GM18502 (cell line): ENCODE measurements at regions not wholly inside any gene's neighbourhood (a gene's known extent, or its start where the extent isn't known, plus 50 kb on each side); places are given as distances from the start of the nearest gene placed in this dataset.
A peak's percentile ranks its signal among the peaks of the same experiment; 100 is the strongest.

Experiments used
- ATAC-seq: cut with Tn5 transposase; IDR thresholded peaks from one replicate; pipeline ENCODE4 v1.9.1; 2021; ENCODE audit warnings: mild to moderate bottlenecking; ENCODE audit not compliant: unreplicated experiment, poor library complexity

GRCh38 chr2:59957504-59957903 lies 596.0 kb downstream of the BCL11A start:
- ATAC-seq, result no peak

- no peak for ATAC-seq
These were observed 596.5 kb downstream of the BCL11A start for GRCh38 chr2:59956981-59957380.

- ATAC-seq, result no peak
These were observed 605.4 kb downstream of the BCL11A start for GRCh38 chr2:59947917-59948541.

- ATAC-seq, result no peak
These were observed 606.2 kb downstream of the BCL11A start for GRCh38 chr2:59947209-59947608.

GRCh38 chr2:59939236-59939635 lies 614.2 kb downstream of the BCL11A start:
- no peak for ATAC-seq

- ATAC-seq, result no peak
These were observed 615.3 kb downstream of the BCL11A start for GRCh38 chr2:59938181-59938580.

GRCh38 chr2:59936048-59936447 lies 617.4 kb downstream of the BCL11A start:
- ATAC-seq, result no peak

- no peak for ATAC-seq
These were observed 618.4 kb downstream of the BCL11A start for GRCh38 chr2:59935005-59935404.

- no peak for ATAC-seq
These were observed 619.5 kb downstream of the BCL11A start for GRCh38 chr2:59933948-59934347.

GRCh38 chr2:59932341-59932740 lies 621.1 kb downstream of the BCL11A start:
- ATAC-seq, result no peak

- ATAC-seq, result no peak
These were observed 623.0 kb downstream of the BCL11A start for GRCh38 chr2:59930430-59930829.

- no peak for ATAC-seq
These were observed 626.7 kb downstream of the BCL11A start for GRCh38 chr2:59926731-59927130.

- no peak for ATAC-seq
These were observed 628.1 kb downstream of the BCL11A start for GRCh38 chr2:59925321-59925720.

- no peak for ATAC-seq
These were observed 629.1 kb downstream of the BCL11A start for GRCh38 chr2:59924346-59924745.

GRCh38 chr2:59922450-59922849 lies 631.0 kb downstream of the BCL11A start:
- ATAC-seq, result no peak

GRCh38 chr2:59921743-59922142 lies 631.7 kb downstream of the BCL11A start:
- ATAC-seq, result no peak

GRCh38 chr2:59920961-59921360 lies 632.5 kb downstream of the BCL11A start:
- ATAC-seq, result no peak

- ATAC-seq, result no peak
These were observed 633.1 kb downstream of the BCL11A start for GRCh38 chr2:59920307-59920706.

- no peak for ATAC-seq
These were observed 633.9 kb downstream of the BCL11A start for GRCh38 chr2:59919579-59919978.

GRCh38 chr2:59912042-59912441 lies 641.4 kb downstream of the BCL11A start:
- no peak for ATAC-seq

- ATAC-seq, result no peak
These were observed 643.3 kb downstream of the BCL11A start for GRCh38 chr2:59910166-59910565.

GRCh38 chr2:59909147-59909546 lies 644.3 kb downstream of the BCL11A start:
- no peak for ATAC-seq

- peak; percentile 47 for ATAC-seq
These were observed 647.7 kb downstream of the BCL11A start for GRCh38 chr2:59905731-59906130.
